A549 (cell line): ENCODE measurements at regions not wholly inside any gene's neighbourhood (a gene's known extent, or its start where the extent isn't known, plus 50 kb on each side); places are given as distances from the start of the nearest gene placed in this dataset.

Experiments used
- CHD2 ChIP-seq: fragments of 150-350 bp; IDR thresholded peaks from 2 replicates; pipeline ENCODE4 v1.6.1; 2014; ENCODE audit warnings: low read length; ENCODE audit not compliant: partially characterized antibody
- EP300 ChIP-seq, 2 experiments: fragments of >200 bp; sonication (Bioruptor Twin); formaldehyde crosslinking; IDR thresholded peaks; 2 replicates in 1 of 2; 3 replicates in 1 of 2; pipeline ENCODE4 v1.6.1; 2016 to 2017
- HOXB13 ChIP-seq: fragments of 250-450 bp; sonication (Bioruptor Pico); IDR thresholded peaks from 2 replicates; pipeline ENCODE4 v1.5.0; 2020; ENCODE audit warnings: low read depth, mild to moderate bottlenecking, moderate library complexity
- MAFK ChIP-seq: fragments of 450-650 bp; IDR thresholded peaks from 2 replicates; pipeline ENCODE4 v1.6.1; 2014; ENCODE audit not compliant: partially characterized antibody
- POLR2A ChIP-seq: IDR thresholded peaks from 2 replicates; pipeline ENCODE4 v1.6.1; 2012; ENCODE audit warnings: mild to moderate bottlenecking, low read length
- RAD21 ChIP-seq, 2 experiments: fragments of >200 bp in 1 of 2; sonication (Bioruptor Twin) in 1 of 2; formaldehyde crosslinking in 1 of 2; IDR thresholded peaks in 1 of 2; conservative IDR thresholded peaks in 1 of 2; 2 replicates in 1 of 2; 3 replicates in 1 of 2; pipeline ENCODE4 v1.6.1; 2012 to 2018; ENCODE audit warnings: inconsistent platforms in 1 of 2
- REST ChIP-seq: fragments of 200-600 bp; sonication (generic); IDR thresholded peaks from 2 replicates; pipeline ENCODE4 v1.6.1; 2016; ENCODE audit warnings: antibody characterized with exemption, mild to moderate bottlenecking, moderate library complexity
- USF2 ChIP-seq: fragments of 450-650 bp; IDR thresholded peaks from 2 replicates; pipeline ENCODE4 v1.6.1; 2014; ENCODE audit warnings: antibody characterized with exemption
- ZNF302 ChIP-seq: fragments of 250-450 bp; sonication (Bioruptor Pico); IDR thresholded peaks from 2 replicates; pipeline ENCODE4 v1.9.0; 2021; ENCODE audit warnings: inconsistent platforms, mild to moderate bottlenecking, moderate library complexity
- TF ChIP-seq, protein P1 (sequence below): fragments of >200 bp; sonication (Bioruptor Twin); formaldehyde crosslinking; IDR thresholded peaks from 3 replicates; pipeline ENCODE4 v1.5.1; 2016

DNA sequence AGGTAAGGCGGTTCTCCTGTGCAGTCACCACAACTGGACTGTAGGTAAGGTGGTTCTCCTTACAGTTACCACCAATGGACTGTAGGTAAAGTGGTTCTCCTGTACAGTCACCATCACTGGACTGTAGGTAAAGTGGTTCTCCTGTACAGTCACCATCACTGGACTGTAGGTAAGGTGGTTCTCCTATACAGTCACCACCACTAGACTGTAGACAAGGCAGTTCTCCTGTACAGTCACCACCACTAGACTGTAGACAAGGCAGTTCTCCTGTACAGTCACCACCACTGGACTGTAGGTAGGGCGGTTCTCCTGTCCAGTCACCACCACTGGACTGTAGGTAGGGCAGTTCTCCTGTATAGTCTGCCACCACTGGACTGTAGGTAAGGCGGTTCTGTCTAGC is 212.3 kb downstream of the TFAP2A start:
- TF ChIP-seq, protein P1, sequence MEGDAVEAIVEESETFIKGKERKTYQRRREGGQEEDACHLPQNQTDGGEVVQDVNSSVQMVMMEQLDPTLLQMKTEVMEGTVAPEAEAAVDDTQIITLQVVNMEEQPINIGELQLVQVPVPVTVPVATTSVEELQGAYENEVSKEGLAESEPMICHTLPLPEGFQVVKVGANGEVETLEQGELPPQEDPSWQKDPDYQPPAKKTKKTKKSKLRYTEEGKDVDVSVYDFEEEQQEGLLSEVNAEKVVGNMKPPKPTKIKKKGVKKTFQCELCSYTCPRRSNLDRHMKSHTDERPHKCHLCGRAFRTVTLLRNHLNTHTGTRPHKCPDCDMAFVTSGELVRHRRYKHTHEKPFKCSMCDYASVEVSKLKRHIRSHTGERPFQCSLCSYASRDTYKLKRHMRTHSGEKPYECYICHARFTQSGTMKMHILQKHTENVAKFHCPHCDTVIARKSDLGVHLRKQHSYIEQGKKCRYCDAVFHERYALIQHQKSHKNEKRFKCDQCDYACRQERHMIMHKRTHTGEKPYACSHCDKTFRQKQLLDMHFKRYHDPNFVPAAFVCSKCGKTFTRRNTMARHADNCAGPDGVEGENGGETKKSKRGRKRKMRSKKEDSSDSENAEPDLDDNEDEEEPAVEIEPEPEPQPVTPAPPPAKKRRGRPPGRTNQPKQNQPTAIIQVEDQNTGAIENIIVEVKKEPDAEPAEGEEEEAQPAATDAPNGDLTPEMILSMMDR = no peak
- TF ChIP-seq USF2 = no peak
- no peak for TF ChIP-seq MAFK
- TF ChIP-seq POLR2A = no peak
- no peak for TF ChIP-seq CHD2
- TF ChIP-seq RAD21 (conservative IDR thresholded peaks at IDR 0.05 in 1 of 2, IDR thresholded peaks at IDR 0.05 in 1 of 2) = no peak
- no peak for TF ChIP-seq REST
- no peak for TF ChIP-seq EP300 (IDR thresholded peaks at IDR 0.05)
- no peak for TF ChIP-seq HOXB13
- TF ChIP-seq ZNF302 (CRISPR knock-in tag) = no peak
